K562 (cell line): ENCODE measurements at regions not wholly inside any gene's neighbourhood (a gene's known extent, or its start where the extent isn't known, plus 50 kb on each side); places are given as distances from the start of the nearest gene placed in this dataset.

Experiments used
- ATAC-seq: fragments of 200-7000 bp; cut with Tn5 transposase; 3 replicates; pipeline ENCODE4 v1.9.1; 2020; ENCODE audit warnings: moderate library complexity
- BruUV-seq: library from RNA; stranded (reverse); fragments of 400-500 nt; replicated peaks from 2 replicates; lab custom pipeline; 2021; lab: Mats Ljungman, UMichigan
- CTCF ChIA-PET: fragments of 300-600 bp; formaldehyde crosslinking; extraction: SDS; loops from one replicate; lab custom pipeline; 2021; ENCODE audit warnings: low intra/inter-chr PET ratio; lab: Yijun Ruan, JAX
- POLR2A ChIA-PET: fragments of 300-600, 350-650 bp; sonication (Branson Sonifier 250); formaldehyde crosslinking; extraction: SDS; loops from one replicate; lab custom pipeline; 2021; ENCODE audit warnings: antibody characterized with exemption, inconsistent platforms; lab: Yijun Ruan, JAX
- DNase-seq, 4 experiments: peaks; one replicate each; pipeline versions ENCODE4 v3.0.0 to v3.0.0-alpha.2; 2011 to 2018; ENCODE audit warnings: low spot score in 3 of 4, mixed read lengths in 3 of 4; ENCODE audit errors: extremely low read depth in 1 of 4
- FAIRE-seq: peaks from 2 replicates; lab custom pipeline; 2011; peaks lifted over from hg19 to GRCh38; lab: Jason Lieb, UNC
- H2AFZ ChIP-seq: 2 replicates; pipeline ENCODE4 v1.6.0; 2011; ENCODE audit warnings: low read depth, low read length, control low read depth, inconsistent platforms
- H3K27ac ChIP-seq: fragments of 200-600 bp; 3 replicates; pipeline ENCODE4 v1.8.0; 2011; ENCODE audit warnings: low read depth, mild to moderate bottlenecking, control low read depth, inconsistent platforms, low read length, moderate library complexity, mixed read lengths; ENCODE audit errors: extremely low read depth
- H3K27me3 ChIP-seq, 2 experiments: fragments of 300-600 bp in 1 of 2; 2 replicates in 1 of 2; 3 replicates in 1 of 2; pipeline versions ENCODE4 v1.6.0 to v1.8.0; 2011; ENCODE audit warnings: inconsistent platforms in 2 of 2, low read length in 2 of 2, mild to moderate bottlenecking in 1 of 2, mixed read lengths in 1 of 2, moderate library complexity in 1 of 2; ENCODE audit not compliant: control insufficient read depth in 2 of 2, insufficient read depth in 2 of 2
- H3K36me3 ChIP-seq: fragments of 300-600 bp; 3 replicates; pipeline ENCODE4 v1.8.0; 2011; ENCODE audit warnings: mild to moderate bottlenecking, low read length, inconsistent platforms; ENCODE audit not compliant: control insufficient read depth, insufficient read depth
- H3K4me1 ChIP-seq, 2 experiments: fragments of 200-600 bp in 1 of 2; replicated peaks in 1 of 2; 2 replicates in 1 of 2; 3 replicates in 1 of 2; pipeline versions ENCODE4 v1.5.1 to v1.8.0; 2011; ENCODE audit warnings: inconsistent platforms in 2 of 2, low read length in 2 of 2, mild to moderate bottlenecking in 1 of 2, mixed read lengths in 1 of 2, moderate library complexity in 1 of 2; ENCODE audit not compliant: control insufficient read depth in 2 of 2, insufficient read depth in 2 of 2
- H3K4me2 ChIP-seq: 2 replicates; pipeline ENCODE4 v1.6.1; 2011; ENCODE audit warnings: low read length, control low read depth, inconsistent platforms, mixed read lengths; ENCODE audit not compliant: insufficient read depth
- H3K4me3 ChIP-seq: fragments of 200-600 bp; sonication (generic), shearing (Covaris generic); 2 replicates; pipeline ENCODE4 v1.5.1; 2016; ENCODE audit warnings: control low read depth, inconsistent platforms
- H3K79me2 ChIP-seq: fragments of 200-600 bp; 3 replicates; pipeline ENCODE4 v1.8.0; 2011; ENCODE audit warnings: low read length, inconsistent platforms; ENCODE audit not compliant: control insufficient read depth, insufficient read depth
- H3K9ac ChIP-seq, 2 experiments: 2 replicates each; pipeline versions ENCODE4 v1.6.0 to v1.6.1; 2011; ENCODE audit warnings: low read depth in 2 of 2, low read length in 2 of 2, control low read depth in 1 of 2, inconsistent platforms in 1 of 2, mild to moderate bottlenecking in 1 of 2, mixed read lengths in 1 of 2; ENCODE audit not compliant: insufficient read depth in 1 of 2
- H3K9me1 ChIP-seq: one replicate; pipeline ENCODE4 v1.6.0; 2011; ENCODE audit warnings: inconsistent platforms, mild to moderate bottlenecking, low read length, moderate library complexity; ENCODE audit not compliant: control insufficient read depth, insufficient read depth
- H3K9me3 ChIP-seq: replicated peaks from 2 replicates; pipeline ENCODE4 v1.5.1; 2011; ENCODE audit warnings: low read depth, low read length, inconsistent platforms; ENCODE audit not compliant: control insufficient read depth, insufficient read depth
- H4K20me1 ChIP-seq: replicated peaks from 2 replicates; pipeline ENCODE4 v1.6.1; 2011; ENCODE audit warnings: low read length, inconsistent platforms, mixed read lengths; ENCODE audit not compliant: control insufficient read depth, insufficient read depth
- BMI1 ChIP-seq: fragments of 150-350 bp; IDR thresholded peaks from 2 replicates; pipeline ENCODE4 v1.6.1; 2014; ENCODE audit warnings: low read length
- ELK3 ChIP-seq: fragments of 450-650 bp; formaldehyde crosslinking; IDR thresholded peaks from 2 replicates; pipeline ENCODE4 v1.4.0; 2020; ENCODE audit warnings: mild to moderate bottlenecking
- ETV6 ChIP-seq, 3 experiments: fragments of 150-350 bp in 1 of 3; sonication (generic) in 1 of 3; formaldehyde crosslinking in 1 of 3; IDR thresholded peaks; 2 replicates each; pipeline versions ENCODE4 v1.6.1 to v1.8.0; 2014 to 2022; ENCODE audit warnings: borderline replicate concordance in 2 of 3, low read depth in 2 of 3, antibody characterized with exemption in 1 of 3, low read length in 1 of 3, mild to moderate bottlenecking in 1 of 3, missing genetic modification reagents in 1 of 3
- PHF21A ChIP-seq: fragments of 450-650 bp; IDR thresholded peaks from 2 replicates; pipeline ENCODE4 v1.6.1; 2017; ENCODE audit warnings: low read depth, borderline replicate concordance
- SREBF2 ChIP-seq: sonication (generic); formaldehyde crosslinking; IDR thresholded peaks from 2 replicates; pipeline ENCODE4 v1.4.0; 2020; ENCODE audit warnings: mild to moderate bottlenecking, missing genetic modification reagents
- TFE3 ChIP-seq: fragments of 450-650 bp; formaldehyde crosslinking; IDR thresholded peaks from 2 replicates; pipeline ENCODE4 v1.4.0; 2020; ENCODE audit warnings: mild to moderate bottlenecking, mixed read lengths
- ZNF124 ChIP-seq: sonication (generic); formaldehyde crosslinking; IDR thresholded peaks from 2 replicates; pipeline ENCODE4 v1.8.1; 2022; ENCODE audit warnings: missing genetic modification reagents
- ZNF592 ChIP-seq: fragments of 450-650 bp; IDR thresholded peaks from 2 replicates; pipeline ENCODE4 v1.6.1; 2017; ENCODE audit warnings: antibody characterized with exemption, mild to moderate bottlenecking
- WGBS: fragments of 100-300 bp; shearing (Covaris generic); methylation state at CpG from one replicate; pipeline ENCODE4 v1.1.6; 2016; ENCODE audit warnings: low coverage, mixed read lengths; ENCODE audit not compliant: insufficient coverage; ENCODE audit errors: missing lambda C conversion rate; 5-methylcytosine and 5-hydroxymethylcytosine counted together
- in situ Hi-C: fragments of 300-500 bp; cut with MboI; formaldehyde crosslinking; loops from 4 replicates; pipeline ENCODE4 v1.15.0; 2018; ENCODE audit warnings: inconsistent platforms, mixed read lengths
- intact Hi-C: fragments of 100-400 bp; cut with micrococcal nuclease; formaldehyde crosslinking; loops from 2 replicates; pipeline ENCODE4 v1.14.2; 2022

- H3K79me2 ChIP-seq, result no peaks in the 10 kb centered on the region
- ChIA-PET CTCF (no interaction called here), POLR2A (interaction anchor here (0.6 kb wide), 2 partner anchors 195 to 328 kb away, joined by 3 read pairs; no protein-coding TSS in a partner anchor)
- WGBS, result 8% methylated on average over 2 of the region's 2 CpGs
- H4K20me1 ChIP-seq, result no peaks in the 10 kb centered on the region
- intact Hi-C loops, result no loop called here
- BruUV-seq, result no TSS peak
- H3K9me3 ChIP-seq, result no peaks in the 10 kb centered on the region
- H3K9ac ChIP-seq, result no peak overlapping the region
- TF ChIP-seq PHF21A, result no peak
- TF ChIP-seq TFE3 (CRISPR knock-in tag), result peak; percentile 78
- H2AFZ ChIP-seq, result no peak overlapping the region
- H3K4me3 ChIP-seq, result no peak overlapping the region
- FAIRE-seq (no peak), ATAC-seq (no peak), DNase-seq (no peak)
- no peaks in the 10 kb centered on the region for H3K27me3 ChIP-seq
- no peaks in the 10 kb centered on the region for H3K9me1 ChIP-seq
- H3K27ac ChIP-seq, result no peak overlapping the region
- H3K36me3 ChIP-seq, result no peaks in the 10 kb centered on the region
- in situ Hi-C loops, result no loop called here
- no peaks in the 10 kb centered on the region for H3K4me1 ChIP-seq
- no peak overlapping the region for H3K4me2 ChIP-seq
Observed at GRCh38 chr6:112785408-112785807, 438.3 kb downstream of the RFPL4B start.

- 3% methylated on average over 2 of the region's 2 CpGs for WGBS
- no peak for FAIRE-seq
- in situ Hi-C loops, result no loop called here
- Histone ChIP-seq H3K4me1 (no peaks in the 10 kb centered on the region), H3K9ac (no peak overlapping the region), H3K27me3 (no peaks in the 10 kb centered on the region), H3K79me2 (no peaks in the 10 kb centered on the region), H3K4me2 (no peak overlapping the region), H3K9me3 (no peaks in the 10 kb centered on the region), H4K20me1 (no peaks in the 10 kb centered on the region), H2AFZ (no peak overlapping the region), H3K36me3 (no peaks in the 10 kb centered on the region), H3K27ac (no peak overlapping the region), H3K9me1 (no peaks in the 10 kb centered on the region), H3K4me3 (no peak overlapping the region)
- DNase-seq, result no peak
- ATAC-seq, result no peak
- no TSS peak for BruUV-seq
- POLR2A ChIA-PET, result no interaction called here
- CTCF ChIA-PET, result no interaction called here
- intact Hi-C loops, result no loop called here
- TF ChIP-seq ELK3 (CRISPR knock-in tag) (no peak), SREBF2 (CRISPR knock-in tag) (no peak), ETV6 (IDR thresholded peaks at IDR 0.05; ENCODE audit: borderline replicate concordance in 1 of 2, low read depth in 2 of 2, low read length in 1 of 2) (no peak), ETV6 (CRISPR knock-in tag; IDR thresholded peaks at IDR 0.05; ENCODE audit: borderline replicate concordance) (no peak), ZNF124 (CRISPR knock-in tag) (no peak), ZNF592 (no peak), BMI1 (no peak)
Observed at GRCh38 chr6:112786801-112787200, 439.7 kb downstream of the RFPL4B start.
